ENCODE measurements at regions not wholly inside any gene's neighbourhood (a gene's known extent, or its start where the extent isn't known, plus 50 kb on each side); places are given as distances from the start of the nearest gene placed in this dataset.
"Not testable (repeated sequence)": the region's sequence is repeated elsewhere in the genome, so short reads cannot be mapped to it uniquely, and the experiment has no call there.

GRCh38 chr16:79898703-79899102 is 298.2 kb upstream of the MAF start:
- DNase-seq (ENCODE audit: low read depth, low spot score): no peak

DNA sequence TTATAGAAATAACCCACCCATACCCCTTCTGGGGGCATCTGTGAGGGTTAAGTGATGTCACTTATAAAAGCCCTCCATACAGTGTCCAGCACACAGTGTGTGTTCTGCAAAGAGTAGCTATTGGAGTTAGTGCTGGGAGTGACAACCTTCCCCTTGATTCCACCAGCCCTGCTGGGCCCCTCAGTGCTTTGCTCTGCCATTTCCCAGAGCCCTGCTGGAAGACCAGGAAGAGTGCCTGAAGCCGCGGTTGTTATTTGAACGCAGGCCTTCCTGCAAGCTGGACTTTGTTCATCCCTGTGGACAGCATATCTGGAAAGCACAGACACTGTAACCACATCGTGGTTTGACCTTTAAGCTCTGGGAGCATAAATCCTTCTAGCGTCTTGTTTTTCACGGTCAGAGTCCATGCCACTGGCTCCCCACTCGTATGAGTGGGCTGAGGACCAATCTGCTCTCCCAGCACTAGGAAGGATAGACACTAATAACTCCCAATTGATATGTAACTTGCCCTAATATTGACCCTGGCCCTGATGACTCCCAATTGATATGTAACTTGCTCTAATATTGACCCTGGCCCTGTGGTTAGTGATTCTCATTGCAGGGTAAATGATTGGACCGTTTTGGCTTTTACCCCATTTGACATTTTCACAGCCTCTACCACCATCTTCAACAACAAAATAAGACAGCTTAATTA is 297.1 kb upstream of the MAF start:
- no peak for DNase-seq (ENCODE audit: low read depth, low spot score)

GRCh38 chr16:79897104-79897452 is 296.5 kb upstream of the MAF start:
- DNase-seq (ENCODE audit: low read depth, low spot score): no peak

GRCh38 chr16:79895917-79896203 is 295.3 kb upstream of the MAF start:
- no peak for DNase-seq (ENCODE audit: low read depth, low spot score)

GRCh38 chr16:79895053-79895916 is 294.7 kb upstream of the MAF start:
- DNase-seq (ENCODE audit: low read depth, low spot score): no peak

DNA sequence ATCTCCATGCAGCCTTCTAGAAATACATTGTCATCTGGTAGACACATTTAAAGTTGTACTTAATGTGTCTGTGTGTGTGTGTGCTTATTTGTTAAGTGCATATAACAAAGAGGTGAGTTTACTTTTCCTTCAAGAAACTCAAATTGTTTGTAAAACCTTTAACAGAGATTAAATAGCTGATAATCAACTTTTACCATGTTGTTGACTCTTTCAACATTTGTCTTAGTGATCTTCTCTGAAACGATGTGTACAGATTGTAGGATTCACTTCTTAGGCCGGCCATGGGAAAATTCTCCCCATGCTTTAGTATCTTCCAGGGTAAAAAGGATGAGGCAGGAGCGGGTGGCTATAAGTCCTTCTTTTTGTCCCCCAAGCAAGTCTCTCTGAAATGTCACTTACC is 292.9 kb upstream of the MAF start:
- DNase-seq (ENCODE audit: low read depth, low spot score): no peak

DNA sequence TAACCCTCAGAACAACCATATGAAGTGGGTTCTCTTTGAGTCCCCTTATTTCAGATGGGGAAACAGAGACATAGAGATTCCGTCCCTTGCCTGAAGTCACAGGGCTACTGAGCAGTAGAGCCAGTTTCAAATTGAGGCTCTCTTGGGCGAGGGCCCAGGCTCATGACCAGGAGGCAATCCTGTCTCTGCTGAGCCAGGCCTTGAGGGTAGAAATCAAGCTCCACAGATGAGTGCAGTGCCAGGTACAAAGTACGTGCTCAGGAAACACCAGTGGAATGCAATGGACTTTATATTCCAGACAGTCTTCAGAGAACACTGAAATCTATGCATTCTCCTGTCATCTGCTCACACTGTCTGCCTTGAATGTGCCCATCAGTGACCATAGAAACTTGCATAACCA is 291.7 kb upstream of the MAF start:
- no peak for DNase-seq (ENCODE audit: low read depth, low spot score)

- DNase-seq (ENCODE audit: low read depth, low spot score): no peak
Observed at GRCh38 chr16:79891458-79891857, 290.9 kb upstream of the MAF start.

DNA sequence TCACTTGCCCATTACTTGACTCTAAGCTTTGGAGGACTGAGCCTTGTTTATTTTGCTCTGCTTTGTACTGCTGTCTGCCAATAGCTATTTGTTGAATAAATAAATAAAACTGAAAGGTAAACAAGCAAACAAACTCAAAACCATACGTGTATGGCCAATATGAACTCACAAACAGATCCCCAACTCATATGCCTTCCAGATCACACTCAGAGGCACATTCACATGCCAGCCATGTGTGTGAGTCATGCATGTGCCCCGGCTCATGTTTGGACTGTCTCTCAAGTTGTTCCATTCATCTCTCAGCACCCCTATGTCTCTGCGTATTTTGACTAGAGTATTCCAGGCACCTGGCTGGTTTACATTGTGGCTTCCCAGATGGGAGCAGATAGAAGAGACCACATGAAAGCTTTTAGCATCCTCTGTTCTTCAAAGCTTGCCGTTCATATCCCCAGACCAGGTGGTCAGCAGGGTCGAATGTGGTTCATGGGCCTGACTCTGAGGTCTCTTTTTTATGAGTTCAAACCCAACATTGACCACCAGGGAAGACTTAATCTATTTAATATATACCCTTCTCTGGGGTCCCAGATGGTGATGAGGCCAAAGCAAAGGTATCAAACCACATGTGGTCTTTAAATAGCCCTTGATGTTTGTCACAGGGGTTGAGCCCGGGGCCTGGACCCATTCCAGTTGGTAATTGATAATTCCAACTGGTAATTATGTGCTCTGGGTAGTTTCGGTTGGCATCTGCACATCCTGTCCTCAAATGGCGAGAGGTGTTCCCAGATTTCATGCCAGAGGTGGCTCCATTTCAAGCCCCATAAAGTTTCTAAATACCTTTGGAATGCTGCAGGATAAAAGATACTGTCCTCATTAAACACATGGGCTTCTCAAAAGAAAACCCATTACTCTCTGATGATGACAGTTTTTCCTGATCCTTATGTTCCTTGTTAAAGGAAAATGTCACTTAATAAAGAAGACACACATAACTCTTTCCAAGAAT is 287.3 kb upstream of the MAF start:
- no peak for DNase-seq (ENCODE audit: low read depth, low spot score)

GRCh38 chr16:79885320-79885719 is 284.8 kb upstream of the MAF start:
- no peak for DNase-seq (ENCODE audit: low read depth, low spot score)

GRCh38 chr16:79883494-79883893 is 283.0 kb upstream of the MAF start:
- no peak for DNase-seq (ENCODE audit: low read depth, low spot score)

GRCh38 chr16:79882340-79883005 is 281.9 kb upstream of the MAF start:
- DNase-seq (ENCODE audit: low read depth, low spot score): no peak

- not testable (repeated sequence) for DNase-seq (ENCODE audit: low read depth, low spot score)
Observed at GRCh38 chr16:79881107-79881506, 280.6 kb upstream of the MAF start.

DNA sequence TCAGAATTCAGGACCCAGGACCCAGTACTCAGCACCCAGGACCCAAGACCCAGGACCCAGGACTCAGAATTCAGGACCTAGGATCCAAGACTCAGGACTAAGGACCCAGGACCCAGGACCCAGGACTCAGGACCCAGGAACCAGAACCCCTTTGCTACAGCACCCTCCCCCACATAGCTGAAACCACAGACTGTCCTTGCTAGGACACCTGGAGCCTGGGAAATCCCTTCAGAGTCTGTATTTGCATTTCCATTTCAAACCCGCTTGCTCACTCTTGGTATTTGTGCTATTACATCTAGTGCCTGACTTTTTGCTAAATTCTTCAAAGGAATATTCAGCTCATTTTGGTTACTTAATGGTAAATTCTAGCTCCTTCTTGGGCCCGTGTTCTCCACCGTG is 275.8 kb upstream of the MAF start:
- DNase-seq (ENCODE audit: low read depth, low spot score): no peak

DNA sequence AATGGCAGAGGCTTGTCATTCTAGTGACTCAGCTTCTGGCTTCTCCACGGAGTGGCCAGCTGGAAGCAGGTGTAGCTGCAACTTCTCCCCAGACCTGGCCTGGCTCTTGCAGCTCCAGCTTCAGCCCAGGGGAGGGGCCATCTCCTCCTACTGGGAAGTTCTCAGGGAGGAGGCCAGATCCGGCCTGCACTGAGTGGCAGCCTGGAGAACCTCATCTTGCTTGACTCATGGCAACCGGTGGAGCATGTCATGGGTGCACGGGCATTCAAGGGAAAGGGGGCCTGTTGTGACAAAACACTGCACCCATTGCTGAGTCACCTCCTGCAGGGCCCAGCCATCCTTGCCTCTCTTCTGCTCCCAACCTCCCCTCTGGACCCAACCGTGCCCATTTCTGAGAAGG is 273.9 kb upstream of the MAF start:
- no peak for DNase-seq (ENCODE audit: low read depth, low spot score)

GRCh38 chr16:79873825-79874224 is 273.3 kb upstream of the MAF start:
- no peak for DNase-seq (ENCODE audit: low read depth, low spot score)

DNA sequence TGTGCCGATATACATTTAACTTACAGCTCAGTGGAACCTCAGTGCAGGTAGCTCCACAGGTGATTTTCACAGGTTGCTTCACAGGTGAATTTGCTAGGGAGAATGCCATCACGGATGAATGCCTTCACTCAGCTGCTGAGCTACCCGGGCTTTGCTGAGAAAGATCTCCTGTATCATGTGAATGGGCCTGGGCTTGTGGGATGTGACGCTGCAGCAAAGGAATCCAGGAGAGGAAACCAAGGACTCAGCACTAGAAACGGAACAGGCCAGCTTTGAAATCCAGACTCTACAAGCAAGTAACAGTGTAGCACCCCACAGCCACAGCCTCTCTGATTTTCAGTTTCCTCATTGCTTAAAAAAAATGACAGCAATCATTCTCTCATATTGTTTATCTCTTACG is 271.4 kb upstream of the MAF start:
- no peak for DNase-seq (ENCODE audit: low read depth, low spot score)

- no peak for DNase-seq (ENCODE audit: low read depth, low spot score)
Observed at GRCh38 chr16:79870016-79870886, 269.7 kb upstream of the MAF start.

- no peak for DNase-seq (ENCODE audit: low read depth, low spot score)
Observed at GRCh38 chr16:79869304-79870015, 268.9 kb upstream of the MAF start.

DNA sequence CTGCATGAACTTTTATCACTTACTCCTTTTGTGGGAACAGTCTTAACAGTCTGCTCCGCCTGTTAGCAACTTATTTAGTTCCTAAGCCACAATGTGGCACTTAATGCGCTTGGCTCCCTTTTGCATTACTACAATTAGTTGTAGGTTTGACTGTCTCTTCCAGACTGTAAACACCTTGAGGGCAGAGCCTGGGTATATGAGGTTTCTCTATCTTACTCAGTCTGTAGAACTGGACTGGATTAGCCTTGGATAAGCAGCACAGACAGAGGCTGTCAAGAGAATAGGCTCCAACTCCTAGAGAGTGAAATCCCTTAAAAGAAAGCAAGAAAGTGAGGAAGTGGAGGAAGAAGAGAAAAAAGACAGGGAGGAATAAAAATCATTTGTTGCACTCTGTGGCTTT is 268.3 kb upstream of the MAF start:
- DNase-seq (ENCODE audit: low read depth, low spot score): no peak

Measured in activated naive CD8-positive, alpha-beta T cell treated with anti-CD3 and anti-CD28 coated beads, Interleukin-2, amount 50 U/mL, for 16 hours (primary cell).